GM18868 (cell line): ENCODE measurements at regions not wholly inside any gene's neighbourhood (a gene's known extent, or its start where the extent isn't known, plus 50 kb on each side); places are given as distances from the start of the nearest gene placed in this dataset.
A peak's percentile ranks its signal among the peaks of the same experiment; 100 is the strongest.
"Not testable (repeated sequence)": the region's sequence is repeated elsewhere in the genome, so short reads cannot be mapped to it uniquely, and the experiment has no call there.

Experiments used
- ATAC-seq: cut with Tn5 transposase; IDR thresholded peaks from one replicate; pipeline ENCODE4 v1.9.1; 2021; ENCODE audit warnings: mild to moderate bottlenecking, moderate library complexity; ENCODE audit not compliant: unreplicated experiment

DNA sequence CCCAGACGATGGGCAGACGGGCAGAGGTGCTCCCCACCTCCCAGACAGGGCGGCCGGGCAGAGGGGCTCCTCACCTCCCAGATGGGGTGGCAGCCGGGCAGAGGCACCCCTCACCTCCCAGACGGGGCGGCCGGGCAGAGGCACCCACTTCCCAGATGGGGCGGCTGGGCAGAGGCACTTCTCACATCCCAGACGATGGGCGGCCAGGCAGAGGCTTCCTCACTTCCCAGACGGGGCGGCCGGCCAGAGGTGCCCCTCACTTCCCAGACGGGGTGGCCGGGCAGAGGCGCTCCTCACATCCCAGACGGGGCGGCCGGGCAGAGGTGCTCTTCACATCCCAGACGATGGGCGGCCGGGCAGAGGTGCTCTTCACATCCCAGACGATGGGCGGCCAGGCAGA, 96.6 kb downstream of the ABCC12 start:
- not testable (repeated sequence) for ATAC-seq

DNA sequence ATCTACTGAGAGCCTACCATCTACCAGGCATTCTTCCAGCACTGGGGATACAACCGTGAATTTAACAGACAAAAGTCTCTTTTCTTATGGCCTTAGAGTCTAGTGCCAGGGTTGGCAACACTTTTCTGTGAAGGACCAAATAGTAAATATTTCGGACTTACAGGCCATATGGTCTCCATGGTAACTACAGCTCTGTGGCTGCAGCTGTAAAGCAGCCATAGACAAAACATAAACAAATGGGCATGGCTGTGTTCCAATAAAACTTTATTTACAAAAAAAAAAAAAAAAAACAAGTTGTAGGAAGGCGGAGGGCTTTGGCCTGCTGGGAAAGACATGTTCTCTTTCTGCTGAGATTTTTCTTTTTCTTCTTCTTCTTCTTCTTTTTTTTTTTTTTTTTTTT, 98.7 kb downstream of the ABCC12 start:
- no peak for ATAC-seq

DNA sequence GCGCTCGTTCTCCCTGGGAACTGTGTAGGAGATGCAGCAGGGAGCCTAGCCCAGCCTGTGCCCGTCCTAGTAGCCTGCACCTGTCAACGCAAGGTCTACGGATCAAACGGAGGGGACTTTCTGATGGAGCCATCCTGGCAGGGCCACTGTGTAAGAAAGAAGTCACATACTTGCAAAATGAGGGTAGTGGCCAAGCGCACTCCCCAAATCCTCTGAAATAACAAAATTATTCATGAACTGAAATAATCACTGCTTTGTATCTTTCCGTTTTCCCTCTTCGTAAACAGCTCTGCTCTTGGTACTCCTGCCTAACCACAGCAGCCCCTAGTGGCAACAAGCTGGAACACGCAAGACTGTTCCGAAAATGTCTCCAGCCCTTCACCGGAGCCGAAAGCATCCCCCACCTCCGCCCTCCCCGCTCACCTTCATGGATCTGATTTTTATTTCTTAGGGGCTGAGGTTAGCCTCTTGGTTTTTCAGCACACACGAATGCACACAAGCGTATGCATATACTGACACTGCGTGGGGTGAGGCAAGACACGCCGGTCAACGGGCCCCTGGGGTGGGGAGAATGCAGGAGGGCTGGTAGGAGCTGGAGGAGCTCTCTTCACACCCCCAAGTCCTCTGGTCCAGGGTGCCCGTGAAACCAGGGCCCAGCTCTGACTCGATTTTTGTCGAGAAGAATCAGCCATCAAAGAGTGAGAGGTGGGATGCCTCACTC, 100.8 kb downstream of the ABCC12 start:
- peak; percentile 97 for ATAC-seq

DNA sequence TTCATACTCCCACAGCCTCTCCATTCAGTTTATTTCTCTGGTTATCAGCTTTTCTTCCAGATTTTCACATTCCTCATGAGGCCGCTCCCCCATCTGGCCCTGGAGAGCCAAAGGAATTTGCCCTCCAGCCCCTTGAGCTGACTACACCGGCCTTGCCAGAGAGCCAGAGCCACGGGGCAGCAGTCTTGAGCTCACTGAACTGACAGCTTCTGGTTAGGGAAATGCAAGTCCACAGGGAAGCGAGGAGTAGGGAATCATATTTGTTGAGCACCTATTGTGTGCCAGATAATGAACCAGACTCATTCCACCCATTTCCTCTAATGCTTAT, 102.4 kb downstream of the ABCC12 start:
- no peak for ATAC-seq

DNA sequence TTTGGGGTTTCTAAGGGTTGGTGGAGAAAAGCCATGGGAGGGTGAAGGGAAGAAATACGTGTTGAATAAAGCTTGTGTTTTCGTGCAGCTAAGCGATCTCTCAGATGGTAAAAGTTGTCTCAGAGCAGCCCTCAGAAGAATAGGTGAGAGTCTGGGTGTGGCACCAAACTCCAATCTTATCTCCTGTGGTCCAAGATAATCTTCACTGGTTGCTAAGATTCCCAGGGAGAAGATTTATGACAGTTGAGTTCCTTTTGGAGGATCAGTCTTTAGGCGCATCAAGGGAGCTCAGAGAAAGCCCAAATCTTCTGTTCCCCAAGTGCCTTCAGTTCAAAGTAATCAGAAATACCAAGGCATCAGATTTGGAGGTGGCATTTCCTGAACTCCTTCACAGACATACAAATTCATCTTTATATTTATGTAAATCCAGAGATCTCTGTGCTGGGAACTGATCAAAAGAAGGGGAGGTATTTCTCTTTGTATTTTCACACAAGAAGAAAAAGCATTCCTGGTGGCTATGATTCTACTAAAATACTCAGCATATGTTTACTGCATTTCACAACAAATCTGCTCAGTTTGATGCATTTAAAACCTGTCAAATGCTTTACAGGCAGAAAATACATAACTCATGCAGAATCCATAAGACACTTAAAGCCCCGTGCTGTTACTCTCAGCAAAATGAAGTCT, 102.9 kb downstream of the ABCC12 start:
- ATAC-seq: no peak

DNA sequence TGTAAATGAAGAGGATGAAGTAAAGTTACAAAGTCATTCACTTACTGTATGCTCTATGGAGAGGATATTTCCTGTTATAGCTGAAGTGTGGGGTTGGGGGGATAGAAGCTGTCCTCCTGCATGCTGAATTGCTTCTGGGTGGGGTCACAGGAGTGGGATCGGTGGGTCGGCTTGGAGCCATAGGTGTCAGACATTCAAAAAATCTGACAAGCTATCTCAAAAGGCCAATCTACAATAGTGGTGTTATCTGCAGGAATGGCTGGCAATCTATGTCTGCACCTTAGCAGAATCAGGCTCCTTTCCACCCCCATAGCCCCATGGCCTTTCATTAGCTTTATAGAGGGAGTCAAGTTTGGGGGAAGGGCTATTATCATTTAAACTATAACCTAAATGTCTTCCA, 104.9 kb downstream of the ABCC12 start:
- ATAC-seq: no peak

DNA sequence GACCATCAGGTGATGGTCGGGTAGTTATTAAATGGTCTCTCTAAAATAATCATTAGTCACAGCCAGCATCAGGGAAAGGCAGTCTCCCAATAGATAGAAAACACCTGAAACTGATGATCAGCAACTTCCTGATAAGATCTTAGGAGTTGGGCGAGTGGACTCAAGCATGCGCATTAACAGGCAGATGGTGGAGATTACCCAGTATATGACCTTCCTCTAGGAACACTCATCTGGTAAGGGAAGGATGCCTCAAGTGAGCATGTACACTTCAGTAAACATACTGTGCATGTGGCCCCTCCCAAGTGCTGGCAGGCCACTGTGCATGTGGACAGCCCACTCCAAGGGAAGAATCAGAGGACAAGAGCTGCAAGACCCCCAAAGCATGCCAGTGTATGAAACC, 105.9 kb downstream of the ABCC12 start:
- no peak for ATAC-seq

DNA sequence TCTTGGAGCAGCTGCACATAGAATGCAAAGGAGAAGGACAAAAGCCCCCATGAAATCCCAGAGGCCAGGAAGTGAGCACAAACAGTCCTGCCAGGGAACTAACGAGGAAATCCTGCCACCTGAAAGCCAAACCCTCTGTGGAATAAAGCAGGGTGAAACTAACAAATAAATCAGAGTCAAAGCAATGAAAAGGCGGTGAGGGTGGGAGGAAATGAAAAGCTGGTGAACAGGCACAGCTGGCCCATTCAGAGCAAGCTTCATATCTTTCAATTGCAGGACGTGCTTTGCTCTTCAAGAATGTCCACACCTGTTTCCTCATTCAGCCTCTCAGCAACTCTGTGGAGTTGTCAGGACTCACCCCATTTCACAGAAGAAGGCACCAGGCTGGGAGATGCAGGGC, 108.1 kb downstream of the ABCC12 start:
- ATAC-seq: no peak

DNA sequence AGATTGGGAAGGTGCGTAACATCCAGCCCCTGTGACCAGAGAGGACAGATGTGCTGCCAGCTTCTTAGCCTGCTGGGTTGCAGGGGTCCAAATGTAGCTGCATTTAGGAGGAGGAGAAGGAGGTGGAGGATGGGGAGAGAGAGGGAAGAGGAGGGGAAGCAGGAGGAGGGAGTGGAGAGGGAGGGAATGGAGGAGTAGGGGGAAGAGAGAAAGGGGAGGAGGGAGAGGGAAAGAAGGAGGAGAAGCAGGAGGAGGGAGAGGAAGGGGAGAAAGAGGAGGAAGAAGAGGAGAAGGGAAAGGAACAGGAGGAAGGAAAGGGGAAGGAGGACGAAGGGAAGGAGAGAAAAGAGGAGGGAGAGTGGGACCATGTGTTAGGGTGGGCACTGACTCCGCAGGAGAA, 108.6 kb downstream of the ABCC12 start:
- no peak for ATAC-seq

DNA sequence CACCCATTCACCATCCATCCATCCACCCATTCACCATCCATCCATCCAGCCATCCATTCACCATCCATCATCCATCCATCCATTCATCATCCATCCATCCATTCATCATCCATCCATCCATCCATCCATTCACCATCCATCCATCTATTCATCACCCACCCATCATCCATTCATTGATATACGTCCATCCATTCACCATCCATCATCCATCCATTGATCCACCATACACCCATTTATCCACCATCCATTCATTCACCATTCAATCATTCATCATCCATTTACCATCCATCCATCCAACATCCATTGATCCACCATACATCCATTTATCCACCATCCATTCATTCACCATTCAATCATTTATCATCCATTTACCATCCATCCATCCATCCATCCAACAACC, 111.7 kb downstream of the ABCC12 start:
- ATAC-seq: no peak

DNA sequence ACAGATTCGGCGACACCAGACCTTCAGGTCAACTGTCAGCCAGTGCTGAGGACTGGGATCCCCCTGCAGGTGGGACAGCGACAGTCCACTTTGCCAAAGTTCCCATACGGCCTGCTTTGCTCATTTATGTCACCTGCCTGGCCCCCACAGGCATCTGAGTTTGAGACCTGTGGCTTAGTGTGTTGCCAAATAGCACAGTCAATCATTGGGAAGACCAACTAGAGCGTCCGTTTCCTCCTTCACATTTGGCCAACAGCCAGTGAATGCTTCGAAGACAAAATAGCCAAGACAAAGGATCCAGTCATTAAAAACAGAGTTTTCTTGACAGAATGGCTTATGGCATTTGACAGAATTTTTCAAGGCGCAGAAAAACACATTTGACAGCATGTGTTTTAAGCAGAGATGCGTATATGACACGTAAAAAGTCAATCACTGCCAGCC, 113.8 kb downstream of the ABCC12 start:
- no peak for ATAC-seq

DNA sequence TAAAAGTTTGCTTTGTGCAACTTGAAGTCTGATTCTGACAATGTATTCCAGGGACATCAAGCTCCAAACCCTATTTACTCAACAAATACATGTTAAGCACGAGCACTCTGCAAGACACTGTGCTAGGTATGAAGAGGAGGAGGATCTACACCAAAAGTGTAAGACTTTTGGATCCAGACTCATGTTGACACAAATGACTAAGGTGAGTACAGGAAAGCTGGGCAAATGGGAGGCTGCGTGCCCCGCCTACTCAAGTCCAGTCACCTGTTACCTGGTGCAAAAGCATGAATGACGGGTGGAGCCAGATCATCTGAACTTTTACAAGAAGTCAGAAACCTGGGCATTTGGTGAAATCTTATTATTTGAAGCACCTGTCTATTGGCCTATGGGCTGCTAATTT, 120.7 kb downstream of the ABCC12 start:
- no peak for ATAC-seq

DNA sequence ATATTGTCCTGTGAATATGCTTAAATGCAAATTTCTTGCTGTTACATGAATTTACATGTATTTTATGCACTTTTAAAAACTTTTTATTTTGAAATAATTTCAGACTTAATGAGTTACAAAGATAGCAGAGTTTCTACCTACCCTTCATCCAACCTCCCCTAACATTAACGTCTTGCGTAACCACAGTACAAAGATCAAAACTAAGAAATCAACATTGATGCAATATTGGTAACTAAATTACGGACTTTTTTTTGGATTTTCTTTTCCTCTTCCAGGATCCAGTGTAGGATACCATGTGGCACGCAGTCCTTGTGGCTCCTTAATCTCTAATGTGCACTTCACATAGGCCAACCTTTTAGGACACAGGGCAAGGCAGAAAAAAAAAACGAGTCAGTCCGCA, 124.9 kb downstream of the ABCC12 start:
- no peak for ATAC-seq

DNA sequence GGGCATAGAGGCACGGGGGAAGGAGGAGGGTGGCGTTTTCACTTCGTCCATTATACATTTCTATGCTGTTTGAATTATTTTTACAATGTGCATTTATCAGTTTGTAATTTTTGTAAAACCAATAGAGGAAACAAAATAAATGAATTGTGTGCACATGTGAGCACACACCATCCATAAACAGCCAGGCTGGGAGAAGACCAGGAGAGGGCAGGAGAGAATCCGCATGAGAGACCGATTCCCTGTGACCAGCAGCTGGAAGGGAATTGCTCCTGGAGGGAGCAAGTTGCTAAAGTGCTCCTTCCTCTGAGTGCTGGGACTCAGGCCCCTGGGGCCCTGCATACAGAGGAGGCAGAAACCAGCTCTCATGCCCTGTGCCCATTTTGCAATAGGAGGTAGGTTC, 126.0 kb downstream of the ABCC12 start:
- ATAC-seq: no peak

DNA sequence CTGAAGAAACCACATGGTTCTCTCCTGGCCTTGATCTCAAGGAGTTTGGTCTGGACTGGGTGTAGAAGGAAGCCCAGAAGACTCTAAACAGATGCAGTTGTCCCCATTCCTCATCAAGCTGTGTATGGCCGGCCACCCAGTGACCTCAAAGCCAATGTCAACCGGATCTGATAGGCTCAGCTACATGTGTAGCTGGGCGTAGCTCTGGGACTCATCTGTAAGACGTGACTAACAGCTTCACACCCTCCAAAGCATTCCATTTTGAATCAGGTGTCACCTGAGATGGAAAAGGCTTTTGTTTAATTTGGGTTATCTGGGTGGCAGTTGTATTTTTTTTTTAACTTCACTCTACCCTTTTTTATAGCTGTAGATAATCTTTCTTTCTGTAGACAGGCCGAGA, 130.4 kb downstream of the ABCC12 start:
- no peak for ATAC-seq

DNA sequence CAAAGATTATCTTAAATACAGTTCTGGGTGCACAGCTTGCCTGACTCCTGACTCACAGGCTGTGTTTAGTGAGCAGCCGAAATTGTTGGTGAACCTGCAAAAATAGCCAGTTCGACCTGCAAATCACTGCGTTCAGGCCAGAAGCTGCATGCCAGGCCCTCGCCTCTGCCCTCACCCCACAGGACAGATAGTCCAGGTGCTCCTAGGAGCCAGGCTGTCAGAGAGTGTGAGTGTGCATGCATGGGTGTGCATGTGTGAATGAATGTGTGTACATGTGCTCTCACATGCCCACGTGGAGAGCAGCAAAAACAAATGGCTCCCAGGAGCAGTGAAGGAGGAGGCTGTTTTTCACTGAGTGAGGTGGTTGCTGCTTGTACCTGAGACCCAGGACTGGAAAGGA, 131.8 kb downstream of the ABCC12 start:
- ATAC-seq: no peak

DNA sequence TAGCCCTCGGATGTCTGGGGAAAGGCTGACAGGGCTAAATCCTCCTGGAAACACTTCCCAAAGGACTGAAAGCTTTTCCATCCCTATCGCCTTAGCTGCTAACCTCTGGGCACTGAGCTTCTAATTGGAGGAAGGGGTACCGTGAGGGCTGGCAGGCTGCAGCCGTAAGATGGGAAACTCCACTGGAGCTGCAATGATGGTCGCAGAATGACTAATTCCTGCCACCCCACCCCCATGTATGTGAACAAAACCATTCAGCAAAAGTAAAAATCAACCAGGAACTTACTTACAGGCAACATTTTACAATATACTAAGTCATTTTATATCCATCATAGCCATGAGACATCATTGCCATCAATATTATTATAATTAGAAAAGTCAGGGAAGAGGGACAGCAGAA, 133.3 kb downstream of the ABCC12 start:
- ATAC-seq: peak; percentile 74

DNA sequence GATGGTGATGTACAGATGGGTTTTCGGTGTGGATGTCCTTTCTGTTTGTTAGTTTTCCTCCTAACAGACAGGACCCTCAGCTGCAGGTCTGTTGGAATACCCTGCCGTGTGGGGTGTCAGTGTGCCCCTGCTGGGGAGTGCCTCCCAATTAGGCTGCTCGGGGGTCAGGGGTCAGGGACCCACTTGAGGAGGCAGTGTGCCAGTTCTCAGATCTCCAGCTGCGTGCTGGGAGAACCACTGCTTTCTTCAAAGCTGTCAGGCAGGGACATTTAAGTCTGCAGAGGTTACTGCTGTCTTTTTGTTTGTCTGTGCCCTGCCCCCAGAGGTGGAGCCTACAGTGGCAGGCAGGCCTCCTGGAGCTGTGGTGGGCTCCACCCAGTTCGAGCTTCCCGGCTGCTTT, 135.2 kb downstream of the ABCC12 start:
- ATAC-seq: not testable (repeated sequence)

DNA sequence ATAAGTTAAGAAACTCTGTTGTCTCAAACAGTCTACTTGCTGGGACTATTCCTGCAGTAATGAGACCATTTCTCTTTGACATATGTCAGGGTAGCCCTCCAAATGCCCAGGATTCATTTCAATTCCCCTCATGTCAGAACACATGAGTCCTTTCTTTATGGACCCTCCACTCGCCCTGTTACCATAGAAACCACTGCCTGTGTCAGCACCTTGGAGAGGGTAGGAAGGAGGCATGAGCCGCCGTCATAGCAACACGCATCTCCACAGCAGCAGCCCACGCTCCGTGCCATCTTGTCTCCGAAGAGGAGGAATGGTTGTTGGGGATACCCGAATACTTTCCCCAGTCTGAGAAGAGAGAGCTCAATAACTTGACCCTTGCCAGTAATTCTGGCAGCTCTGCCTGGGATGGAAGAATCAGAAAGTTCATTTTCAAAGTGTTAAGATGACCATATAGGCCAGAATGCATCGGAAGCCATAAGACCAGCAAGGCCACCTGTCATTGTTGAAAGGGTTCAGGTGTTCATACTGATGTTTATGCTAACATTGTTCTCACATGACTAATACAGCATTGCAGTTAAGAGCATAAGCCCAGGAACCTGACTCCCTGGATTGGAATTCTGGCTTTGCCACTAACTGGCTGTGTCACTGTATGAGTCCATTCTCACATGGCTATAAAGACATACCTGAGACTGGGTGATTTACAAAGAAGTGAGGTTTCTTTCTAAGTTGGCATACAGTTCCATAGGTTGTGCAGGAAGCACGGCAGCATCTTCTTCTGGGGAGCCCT, 141.3 kb downstream of the ABCC12 start:
- ATAC-seq: no peak

DNA sequence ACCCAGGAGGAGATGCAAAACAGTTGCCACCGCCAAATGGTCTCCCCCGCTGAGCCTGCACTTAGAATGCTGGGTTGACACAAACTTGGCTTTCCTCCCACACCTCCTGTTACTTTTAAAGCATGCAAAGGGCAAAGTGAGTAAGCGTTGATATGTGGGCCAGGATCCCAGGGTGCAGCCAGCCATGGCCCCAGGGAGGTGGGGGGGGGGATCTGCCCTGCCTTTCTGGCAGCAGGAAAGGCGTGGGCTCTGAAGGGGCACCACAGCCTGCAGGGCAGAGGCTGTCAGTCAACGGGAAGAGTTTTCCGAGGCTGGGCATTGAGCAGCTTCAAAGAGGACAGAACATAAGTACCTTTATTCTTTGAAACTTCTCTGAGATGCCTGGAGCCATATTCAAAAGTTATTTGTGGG, 142.3 kb downstream of the ABCC12 start:
- ATAC-seq: no peak

DNA sequence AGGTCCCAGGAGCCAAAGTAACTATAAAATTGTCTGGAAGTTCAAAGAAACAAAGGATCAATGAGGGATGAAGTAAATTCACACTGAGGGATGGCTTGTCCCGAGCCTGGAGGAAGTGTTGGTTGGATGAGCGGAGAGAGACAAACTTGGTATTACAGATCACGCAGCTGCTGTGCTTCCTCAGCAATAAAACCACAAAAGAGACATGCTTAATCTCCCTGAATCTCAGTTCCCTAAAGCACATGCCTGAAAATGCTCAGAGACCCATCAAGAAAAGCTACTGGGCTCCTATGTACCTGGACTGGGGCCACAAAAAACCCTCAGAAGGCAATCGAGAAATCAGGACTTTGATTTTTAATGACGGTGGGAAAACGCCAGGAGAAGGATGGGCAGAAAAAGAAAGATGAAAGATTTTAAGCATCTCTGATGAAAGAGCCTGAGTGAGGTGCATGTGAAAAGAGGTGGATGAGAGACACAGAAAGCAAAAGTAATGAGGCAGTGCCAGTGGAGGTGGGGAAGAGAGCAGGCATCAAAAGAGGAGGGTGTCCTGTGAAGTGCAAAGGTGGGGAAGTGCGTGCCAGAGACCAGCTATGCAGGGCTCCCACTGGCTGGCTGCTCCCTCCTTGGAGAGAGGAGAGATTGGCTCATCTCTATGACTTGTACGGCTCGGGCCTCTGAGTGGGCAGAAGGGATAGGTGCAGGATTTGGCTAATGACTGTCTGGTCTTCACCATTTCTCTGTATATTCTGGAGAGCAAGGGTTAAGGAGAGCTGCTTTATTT, 143.7 kb downstream of the ABCC12 start:
- no peak for ATAC-seq
